ACC112 (cell line): ENCODE measurements at regions not wholly inside any gene's neighbourhood (a gene's known extent, or its start where the extent isn't known, plus 50 kb on each side); places are given as distances from the start of the nearest gene placed in this dataset.

Source experiments
- H2AFZ ChIP-seq: fragments of 200-600 bp; sonication (generic); one replicate; pipeline ENCODE4 v1.6.0; 2017; ENCODE audit warnings: antibody characterized with exemption, low read length; ENCODE audit not compliant: unreplicated experiment
- H3K27ac ChIP-seq: fragments of 200-600 bp; sonication (generic); 2 replicates; pipeline ENCODE4 v1.5.1; 2014; ENCODE audit warnings: low read depth, mild to moderate bottlenecking, antibody characterized with exemption, low read length, moderate library complexity
- H3K27me3 ChIP-seq: fragments of 200-600 bp; sonication (generic); 2 replicates; pipeline ENCODE4 v1.6.1; 2014; ENCODE audit warnings: mild to moderate bottlenecking, antibody characterized with exemption, low read length, moderate library complexity, mixed read lengths; ENCODE audit not compliant: insufficient read depth
- H3K36me3 ChIP-seq: fragments of 200-600 bp; sonication (generic); 2 replicates; pipeline ENCODE4 v1.6.1; 2016; ENCODE audit warnings: mild to moderate bottlenecking, antibody characterized with exemption, low read length, moderate library complexity, mixed read lengths; ENCODE audit not compliant: insufficient read depth
- H3K4me1 ChIP-seq: fragments of 200-600 bp; sonication (generic); one replicate; pipeline ENCODE4 v1.6.1; 2016; ENCODE audit warnings: low read length, mixed read lengths; ENCODE audit not compliant: insufficient read depth, unreplicated experiment, control insufficient read depth
- H3K4me3 ChIP-seq: fragments of 200-600 bp; sonication (generic); 2 replicates; pipeline ENCODE4 v1.5.1; 2014; ENCODE audit warnings: mild to moderate bottlenecking, low read depth, low read length
- H3K79me2 ChIP-seq: fragments of 200-600 bp; sonication (generic); one replicate; pipeline ENCODE4 v1.6.0; 2016; ENCODE audit warnings: low read length; ENCODE audit not compliant: control insufficient read depth, unreplicated experiment, insufficient read depth

DNA sequence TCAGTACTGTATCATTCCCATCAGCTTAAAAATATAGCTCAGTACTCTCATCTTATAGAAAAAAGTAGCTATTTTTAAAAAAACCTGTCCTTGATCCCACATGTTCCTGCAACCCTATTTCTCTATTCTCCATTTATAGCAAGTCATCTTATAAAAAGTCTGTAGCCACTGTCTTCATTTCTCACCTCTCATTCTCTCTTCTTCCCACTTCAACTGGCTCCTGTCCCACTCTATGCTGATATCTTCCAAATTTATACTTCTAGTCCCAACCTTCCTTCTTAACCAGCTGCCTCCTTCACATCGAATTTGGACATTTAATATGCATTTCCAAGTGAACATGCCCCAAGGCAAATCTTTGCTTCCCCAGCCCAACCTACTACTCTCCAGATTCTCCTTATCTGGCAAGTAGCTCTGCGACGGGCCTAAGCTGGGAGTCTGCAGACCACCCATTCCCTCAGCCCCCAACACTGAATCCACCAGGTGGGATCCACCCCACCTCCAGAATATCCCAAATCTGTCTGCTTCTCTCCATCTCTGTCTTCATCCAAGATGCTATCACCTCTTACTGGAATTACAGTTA, 52.0 kb upstream of the TANC2 start:
- H2AFZ ChIP-seq: no peak overlapping the region
- no peak overlapping the region for H3K27ac ChIP-seq
- H3K4me3 ChIP-seq: no peak overlapping the region
- peaks cover 20% of the 10 kb centered on the region for H3K4me1 ChIP-seq
- no peaks in the 10 kb centered on the region for H3K27me3 ChIP-seq
- no peaks in the 10 kb centered on the region for H3K79me2 ChIP-seq
- H3K36me3 ChIP-seq: no peaks in the 10 kb centered on the region

DNA sequence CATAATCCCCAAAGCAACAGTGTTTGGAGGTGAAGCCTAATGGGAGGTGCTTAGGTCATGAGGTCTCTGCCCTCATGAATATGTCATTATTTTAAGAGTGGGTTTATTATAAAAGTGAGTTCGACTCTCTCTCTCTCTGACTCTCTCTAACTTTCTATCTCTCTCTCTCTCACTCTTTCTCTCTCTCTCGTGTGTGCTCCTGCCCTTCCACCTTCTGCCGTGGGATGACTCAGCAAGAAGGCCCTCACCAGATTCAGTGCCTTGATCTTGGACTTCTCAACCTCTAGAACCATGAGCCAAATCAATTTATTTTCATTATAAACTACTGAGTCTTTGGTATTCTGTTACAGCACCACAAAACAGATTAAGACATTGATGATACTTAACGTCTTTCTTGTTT, 53.7 kb upstream of the TANC2 start:
- Histone ChIP-seq H3K4me1 (peaks cover 16% of the 10 kb centered on the region), H3K4me3 (no peak overlapping the region), H3K27ac (no peak overlapping the region), H3K79me2 (no peaks in the 10 kb centered on the region), H2AFZ (no peak overlapping the region), H3K27me3 (no peaks in the 10 kb centered on the region), H3K36me3 (no peaks in the 10 kb centered on the region)

DNA sequence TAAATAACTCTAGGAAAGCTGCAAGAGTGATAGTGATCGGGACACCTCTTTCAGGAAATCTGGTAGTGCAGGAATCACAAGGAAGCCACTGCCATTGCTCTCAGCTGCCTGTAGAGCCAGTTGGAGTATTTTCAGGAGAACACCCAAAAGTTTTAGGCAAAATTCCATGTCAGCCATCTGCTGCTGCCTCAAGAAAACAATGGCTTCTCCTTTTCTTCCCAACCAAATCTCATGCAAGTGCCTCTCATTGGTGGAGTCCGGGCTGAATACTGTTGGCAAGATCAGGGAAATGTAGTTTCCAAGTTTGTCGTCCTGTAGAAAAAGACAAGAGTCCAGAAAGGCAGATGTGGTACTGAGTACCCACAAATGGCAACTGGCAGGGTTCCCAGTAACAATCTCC, 54.9 kb upstream of the TANC2 start:
- no peaks in the 10 kb centered on the region for H3K79me2 ChIP-seq

DNA sequence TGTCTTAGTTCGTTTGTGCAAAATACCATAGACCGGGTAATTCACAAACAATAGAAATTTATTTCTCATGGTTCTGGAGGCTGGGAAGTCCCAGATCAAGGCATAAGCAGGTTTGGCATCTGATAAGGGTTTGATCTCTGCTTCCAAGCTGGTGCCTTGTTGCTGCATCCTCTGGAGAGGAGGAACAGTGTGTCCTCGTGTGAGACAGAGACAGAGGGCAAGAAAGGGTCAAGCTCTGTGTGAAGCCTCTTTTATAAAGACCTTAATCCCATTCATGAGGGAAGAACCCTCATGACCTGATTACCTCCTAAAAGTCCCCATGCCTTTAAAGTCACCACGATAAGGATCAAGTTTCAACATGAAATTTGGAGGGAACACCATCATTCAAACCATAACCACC, 55.8 kb upstream of the TANC2 start:
- Histone ChIP-seq H3K4me1 (no peaks in the 10 kb centered on the region), H3K36me3 (no peaks in the 10 kb centered on the region), H2AFZ (no peak overlapping the region), H3K79me2 (no peaks in the 10 kb centered on the region), H3K27ac (no peak overlapping the region), H3K27me3 (no peaks in the 10 kb centered on the region), H3K4me3 (no peak overlapping the region)

More for the DNA sequence above, 54.9 kb upstream of the TANC2 start:
- Histone ChIP-seq H3K36me3 (no peaks in the 10 kb centered on the region), H3K27ac (no peak overlapping the region), H2AFZ (no peak overlapping the region), H3K27me3 (no peaks in the 10 kb centered on the region), H3K4me3 (no peak overlapping the region), H3K4me1 (peaks cover 4% of the 10 kb centered on the region)

DNA sequence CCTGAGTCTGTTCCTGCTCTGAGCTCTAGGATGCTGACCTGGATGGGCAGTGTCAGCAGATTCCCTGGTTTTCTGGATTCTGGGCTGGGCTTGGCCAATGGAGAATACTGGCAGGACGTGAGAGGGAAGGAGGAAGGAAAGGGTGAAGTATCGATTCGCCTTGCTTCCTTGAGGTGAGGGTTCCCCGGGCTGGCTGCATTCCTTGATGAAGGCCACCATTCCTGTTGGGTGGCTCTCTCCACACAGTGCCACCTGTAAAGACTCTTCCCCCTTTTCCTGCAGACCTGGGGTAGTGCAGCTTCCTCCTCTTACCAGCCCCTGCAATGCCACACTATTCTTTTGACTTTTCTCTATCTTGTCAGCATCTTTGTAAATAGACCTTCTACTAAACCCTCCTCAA, 58.1 kb upstream of the TANC2 start:
- Histone ChIP-seq H3K27me3 (no peaks in the 10 kb centered on the region), H3K79me2 (no peaks in the 10 kb centered on the region), H3K36me3 (no peaks in the 10 kb centered on the region), H3K4me3 (no peak overlapping the region), H3K27ac (no peak overlapping the region), H2AFZ (no peak overlapping the region), H3K4me1 (no peaks in the 10 kb centered on the region)

DNA sequence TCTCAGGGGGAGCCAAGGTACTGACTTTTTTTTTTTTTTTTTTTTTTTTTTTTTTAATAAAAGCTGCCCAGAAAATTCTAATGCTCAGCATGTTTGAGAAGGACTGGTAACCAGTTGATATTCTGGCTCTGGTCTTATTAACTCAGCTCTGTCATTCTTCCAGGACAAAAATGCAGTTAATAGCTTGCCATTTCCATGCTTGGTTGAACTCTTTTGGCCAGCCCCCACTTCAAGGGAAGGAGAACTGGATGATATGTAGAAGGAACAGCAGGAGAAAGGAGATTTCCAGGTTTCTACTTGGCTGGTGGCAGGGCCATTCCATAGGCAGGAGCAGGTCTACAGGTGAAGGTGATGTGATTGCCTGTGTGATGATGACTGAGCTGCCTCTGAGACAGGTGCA, 59.2 kb upstream of the TANC2 start:
- H3K79me2 ChIP-seq: no peaks in the 10 kb centered on the region
- H2AFZ ChIP-seq: no peak overlapping the region
- H3K4me3 ChIP-seq: no peak overlapping the region
- H3K27ac ChIP-seq: no peak overlapping the region
- H3K27me3 ChIP-seq: no peaks in the 10 kb centered on the region
- no peaks in the 10 kb centered on the region for H3K4me1 ChIP-seq
- no peaks in the 10 kb centered on the region for H3K36me3 ChIP-seq

DNA sequence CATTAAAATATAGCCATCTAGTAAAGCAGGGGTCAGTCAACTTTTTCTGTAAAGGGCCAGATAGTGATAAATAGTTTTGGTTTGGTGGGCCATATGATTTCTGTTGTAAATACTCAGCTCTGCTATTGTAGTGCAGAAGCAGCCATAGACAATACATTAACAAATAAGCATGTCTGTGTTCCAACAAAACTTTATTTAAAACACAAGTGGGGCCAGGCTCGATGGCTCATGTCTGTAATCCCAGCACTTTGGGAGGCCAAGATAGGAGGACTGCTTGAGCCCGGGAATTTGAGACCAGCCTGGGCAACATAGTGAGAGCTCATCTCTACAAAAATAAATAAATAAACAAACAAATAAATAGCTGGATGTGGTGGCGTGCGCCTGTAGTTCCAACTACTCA, 60.8 kb upstream of the TANC2 start:
- Histone ChIP-seq H3K27me3 (no peaks in the 10 kb centered on the region), H2AFZ (no peak overlapping the region), H3K4me3 (no peak overlapping the region), H3K36me3 (no peaks in the 10 kb centered on the region), H3K27ac (no peak overlapping the region), H3K79me2 (no peaks in the 10 kb centered on the region), H3K4me1 (no peaks in the 10 kb centered on the region)

DNA sequence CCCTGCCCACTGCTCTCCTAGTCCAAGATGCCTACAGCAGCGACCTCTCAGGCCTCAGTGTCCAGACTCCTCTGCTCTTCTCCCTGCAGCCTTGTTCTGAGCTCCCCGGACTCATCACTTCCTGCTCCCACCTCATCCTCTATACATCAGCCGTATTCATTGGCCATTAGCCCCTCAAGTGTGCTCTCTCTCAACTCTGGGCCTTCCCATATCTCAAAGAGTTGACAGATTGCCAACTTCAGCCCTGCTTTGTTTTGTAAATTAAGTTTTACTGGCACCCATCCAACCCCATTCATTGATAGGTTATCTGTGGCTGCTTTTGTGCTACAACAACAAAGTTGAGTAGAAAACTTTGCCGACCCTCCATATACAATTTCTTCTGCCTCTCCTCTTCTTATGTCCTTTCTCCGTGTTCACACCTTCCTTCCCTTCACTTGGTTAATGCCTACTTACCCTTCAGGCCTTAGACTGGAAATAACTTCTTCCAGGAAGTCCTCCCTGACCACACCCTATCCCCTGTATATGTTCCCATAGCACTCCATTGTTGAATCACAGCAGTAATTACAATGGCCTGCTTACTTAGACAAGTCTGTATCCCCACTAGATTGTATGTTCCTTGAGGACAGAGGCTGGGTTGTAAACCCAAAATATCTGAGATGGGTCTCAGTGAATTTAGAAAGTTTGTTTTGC, 63.4 kb upstream of the TANC2 start:
- Histone ChIP-seq H3K79me2 (no peaks in the 10 kb centered on the region), H3K36me3 (no peaks in the 10 kb centered on the region), H3K27me3 (no peaks in the 10 kb centered on the region), H3K4me3 (no peak overlapping the region), H2AFZ (no peak overlapping the region), H3K4me1 (peaks cover 5% of the 10 kb centered on the region), H3K27ac (no peak overlapping the region)

DNA sequence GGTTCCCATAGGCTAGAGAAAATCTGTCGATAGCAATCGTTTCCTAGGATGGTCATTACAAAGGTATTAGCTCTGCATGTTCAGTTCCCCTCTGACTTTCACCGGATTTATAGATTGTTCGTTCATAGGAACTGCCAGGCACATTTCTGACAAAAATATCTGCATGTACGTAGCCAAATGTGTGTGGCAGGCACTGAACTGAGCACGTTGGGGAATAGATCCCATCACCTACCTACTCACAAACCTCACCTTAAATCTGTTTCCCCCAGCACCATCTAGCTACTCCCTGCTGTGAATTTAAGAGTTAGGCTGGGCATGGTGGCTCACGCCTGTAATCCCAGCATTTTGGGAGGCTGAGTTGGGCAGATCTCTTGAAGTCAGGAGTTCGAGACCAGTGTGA, 64.5 kb upstream of the TANC2 start:
- Histone ChIP-seq H3K36me3 (no peaks in the 10 kb centered on the region), H3K27ac (no peak overlapping the region), H3K4me3 (no peak overlapping the region), H3K4me1 (peaks cover 13% of the 10 kb centered on the region), H2AFZ (no peak overlapping the region), H3K79me2 (no peaks in the 10 kb centered on the region), H3K27me3 (no peaks in the 10 kb centered on the region)

DNA sequence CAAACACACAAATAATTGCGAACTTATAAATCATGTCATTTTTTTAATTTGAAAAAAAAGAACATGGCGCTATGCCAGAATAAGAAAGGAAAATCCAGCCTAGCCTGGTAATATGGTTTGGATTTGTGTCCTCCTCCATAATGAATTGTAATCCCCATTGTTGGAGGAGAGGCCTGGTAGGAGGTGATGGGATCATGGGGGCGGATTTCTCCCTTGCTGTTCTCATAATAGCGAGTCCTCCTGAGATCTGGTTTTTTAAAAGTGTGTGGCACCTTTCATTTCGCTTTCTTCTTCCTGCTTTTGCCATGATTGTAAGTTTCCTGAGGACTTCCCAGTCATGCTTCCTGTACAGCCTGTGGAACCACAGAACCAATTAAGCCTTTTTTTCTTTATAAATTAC, 65.9 kb upstream of the TANC2 start:
- no peaks in the 10 kb centered on the region for H3K36me3 ChIP-seq
- H3K4me3 ChIP-seq: no peak overlapping the region
- H3K79me2 ChIP-seq: no peaks in the 10 kb centered on the region
- peaks cover 13% of the 10 kb centered on the region for H3K4me1 ChIP-seq
- no peaks in the 10 kb centered on the region for H3K27me3 ChIP-seq
- no peak overlapping the region for H3K27ac ChIP-seq
- H2AFZ ChIP-seq: no peak overlapping the region

DNA sequence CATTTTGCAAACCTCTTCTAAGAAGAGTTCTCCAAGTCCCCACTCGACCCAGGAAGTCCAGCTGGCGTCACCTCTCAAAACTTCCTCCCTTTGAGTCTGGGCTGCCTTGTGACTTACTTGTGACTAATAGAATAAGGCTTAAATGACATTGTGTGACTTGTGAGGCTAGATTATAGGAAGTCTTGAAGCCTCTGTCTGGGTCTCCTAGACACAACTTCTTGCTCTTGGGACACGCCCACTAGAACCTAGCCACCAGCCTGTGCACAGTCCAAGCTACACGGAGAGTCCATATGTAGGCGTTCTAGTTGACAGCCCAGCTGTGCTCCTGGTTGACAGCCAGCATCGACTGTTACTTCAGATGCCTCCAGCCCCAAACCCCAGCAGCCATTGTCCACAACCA, 66.7 kb upstream of the TANC2 start:
- H3K79me2 ChIP-seq: no peaks in the 10 kb centered on the region
- no peaks in the 10 kb centered on the region for H3K27me3 ChIP-seq
- no peak overlapping the region for H3K27ac ChIP-seq
- peaks cover 13% of the 10 kb centered on the region for H3K4me1 ChIP-seq
- no peak overlapping the region for H3K4me3 ChIP-seq
- H3K36me3 ChIP-seq: no peaks in the 10 kb centered on the region
- H2AFZ ChIP-seq: no peak overlapping the region
